ENCODE measurements at regions not wholly inside any gene's neighbourhood (a gene's known extent, or its start where the extent isn't known, plus 50 kb on each side); places are given as distances from the start of the nearest gene placed in this dataset.
"Not testable (repeated sequence)": the region's sequence is repeated elsewhere in the genome, so short reads cannot be mapped to it uniquely, and the experiment has no call there.

- no peak overlapping the region for H3K4me3 ChIP-seq (ENCODE audit: low read depth, low read length)
- TF ChIP-seq CTCF (IDR thresholded peaks at IDR 0.05; ENCODE audit: borderline replicate concordance, insufficient read depth, low read depth, low read length) = no peak
Measured at GRCh38 chr5:52139888-52140615, 647.7 kb upstream of the ITGA1 start.

GRCh38 chr5:52148679-52149078 lies 639.0 kb upstream of the ITGA1 start:
- no peak for TF ChIP-seq CTCF (IDR thresholded peaks at IDR 0.05; ENCODE audit: borderline replicate concordance, insufficient read depth, low read depth, low read length)
- H3K4me3 ChIP-seq (ENCODE audit: low read depth, low read length) = no peak overlapping the region

- H3K4me3 ChIP-seq (ENCODE audit: low read depth, low read length) = no peak overlapping the region
- TF ChIP-seq CTCF (IDR thresholded peaks at IDR 0.05; ENCODE audit: borderline replicate concordance, insufficient read depth, low read depth, low read length) = no peak
Measured at GRCh38 chr5:52150501-52150900, 637.2 kb upstream of the ITGA1 start.

- H3K4me3 ChIP-seq (ENCODE audit: low read depth, low read length) = not testable (repeated sequence)
Measured at GRCh38 chr5:52156809-52157208, 630.9 kb upstream of the ITGA1 start.

GRCh38 chr5:52165806-52166205 lies 621.9 kb upstream of the ITGA1 start:
- not testable (repeated sequence) for H3K4me3 ChIP-seq (ENCODE audit: low read depth, low read length)

GRCh38 chr5:52173133-52173532 lies 614.6 kb upstream of the ITGA1 start:
- no peak for TF ChIP-seq CTCF (IDR thresholded peaks at IDR 0.05; ENCODE audit: borderline replicate concordance, insufficient read depth, low read depth, low read length)
- no peak overlapping the region for H3K4me3 ChIP-seq (ENCODE audit: low read depth, low read length)

- no peak overlapping the region for H3K4me3 ChIP-seq (ENCODE audit: low read depth, low read length)
- TF ChIP-seq CTCF (IDR thresholded peaks at IDR 0.05; ENCODE audit: borderline replicate concordance, insufficient read depth, low read depth, low read length) = no peak
Measured at GRCh38 chr5:52177193-52177592, 610.5 kb upstream of the ITGA1 start.

GRCh38 chr5:52181403-52181802 lies 606.3 kb upstream of the ITGA1 start:
- TF ChIP-seq CTCF (IDR thresholded peaks at IDR 0.05; ENCODE audit: borderline replicate concordance, insufficient read depth, low read depth, low read length) = no peak
- H3K4me3 ChIP-seq (ENCODE audit: low read depth, low read length) = no peak overlapping the region
